ENCODE measurements at regions not wholly inside any gene's neighbourhood (a gene's known extent, or its start where the extent isn't known, plus 50 kb on each side); places are given as distances from the start of the nearest gene placed in this dataset.

GRCh38 chr4:107192601-107193000 is 156.5 kb upstream of the DKK2 start:
- TF ChIP-seq CTCF (IDR thresholded peaks at IDR 0.05) (no peak), POLR2A (IDR thresholded peaks at IDR 0.05) (no peak)
